Medulla oblongata (tissue), 1 donor: ENCODE measurements at regions not wholly inside any gene's neighbourhood (a gene's known extent, or its start where the extent isn't known, plus 50 kb on each side); places are given as distances from the start of the nearest gene placed in this dataset.

Source experiments
- DNase-seq: peaks from one replicate; pipeline ENCODE4 v3.0.0-alpha.2; 2015; ENCODE audit errors: extremely low spot score

- DNase-seq: no peak
Observed at GRCh38 chr5:73311291-73312110, 137.1 kb downstream of the FOXD1 start.

DNA sequence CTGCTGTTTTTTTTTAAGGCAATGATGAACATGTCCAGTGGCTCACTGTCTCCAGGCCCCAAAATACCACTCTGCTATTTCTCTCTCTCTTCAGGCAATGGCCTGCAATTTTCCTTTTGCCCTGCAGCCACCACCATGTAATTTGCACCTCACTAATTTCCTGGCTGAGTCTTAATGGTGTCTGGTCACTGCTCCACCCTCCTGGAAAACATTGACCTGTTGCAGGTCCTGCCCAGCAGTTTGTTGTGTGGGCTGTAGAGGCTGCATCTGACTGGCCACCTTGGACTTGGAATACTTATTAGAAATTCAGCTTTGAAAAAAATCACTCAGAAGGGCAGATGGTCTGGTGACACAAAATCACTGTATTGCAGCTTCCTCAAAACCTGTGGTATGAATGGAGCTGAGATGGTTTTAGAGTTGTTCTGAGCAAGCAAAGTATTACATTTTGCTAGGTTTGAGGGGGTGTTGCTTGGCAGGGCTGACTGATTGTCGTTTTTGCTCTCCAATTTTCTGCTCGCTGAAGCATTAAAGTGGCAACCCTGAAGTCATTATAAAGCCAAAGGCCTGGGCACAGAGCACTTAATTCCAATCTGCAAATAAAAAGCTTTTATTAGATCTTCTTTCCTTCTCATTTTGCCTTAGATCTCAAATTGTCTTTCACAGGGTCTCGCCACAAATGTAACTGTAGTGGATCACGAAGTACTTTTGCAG lies 134.8 kb downstream of the TMEM174 start:
- no peak for DNase-seq

DNA sequence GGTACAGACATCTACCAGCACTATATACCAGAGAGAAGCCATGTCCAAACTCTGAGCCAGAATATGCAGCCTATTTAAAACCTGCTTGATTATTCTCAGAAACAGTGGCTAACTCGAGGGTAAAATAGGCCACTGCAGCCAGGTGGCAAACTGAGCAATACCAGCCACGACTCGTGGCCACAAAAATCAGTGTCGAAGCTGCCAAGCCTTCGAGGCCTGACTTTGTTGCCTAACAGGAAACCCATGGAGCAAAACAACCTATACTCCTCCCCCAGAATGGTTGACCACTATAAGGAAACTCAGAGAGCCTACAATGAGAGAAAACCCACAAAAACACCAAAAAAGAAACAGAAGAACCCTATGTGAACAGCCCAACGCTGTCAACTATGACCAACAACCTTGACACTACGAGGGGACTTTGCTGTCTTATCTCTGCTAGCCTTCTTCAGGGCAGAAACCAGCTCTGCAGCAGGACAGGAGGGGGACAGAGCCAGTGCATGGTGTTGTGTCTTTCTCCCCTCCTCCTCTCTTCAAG lies 133.8 kb downstream of the TMEM174 start:
- no peak for DNase-seq

DNA sequence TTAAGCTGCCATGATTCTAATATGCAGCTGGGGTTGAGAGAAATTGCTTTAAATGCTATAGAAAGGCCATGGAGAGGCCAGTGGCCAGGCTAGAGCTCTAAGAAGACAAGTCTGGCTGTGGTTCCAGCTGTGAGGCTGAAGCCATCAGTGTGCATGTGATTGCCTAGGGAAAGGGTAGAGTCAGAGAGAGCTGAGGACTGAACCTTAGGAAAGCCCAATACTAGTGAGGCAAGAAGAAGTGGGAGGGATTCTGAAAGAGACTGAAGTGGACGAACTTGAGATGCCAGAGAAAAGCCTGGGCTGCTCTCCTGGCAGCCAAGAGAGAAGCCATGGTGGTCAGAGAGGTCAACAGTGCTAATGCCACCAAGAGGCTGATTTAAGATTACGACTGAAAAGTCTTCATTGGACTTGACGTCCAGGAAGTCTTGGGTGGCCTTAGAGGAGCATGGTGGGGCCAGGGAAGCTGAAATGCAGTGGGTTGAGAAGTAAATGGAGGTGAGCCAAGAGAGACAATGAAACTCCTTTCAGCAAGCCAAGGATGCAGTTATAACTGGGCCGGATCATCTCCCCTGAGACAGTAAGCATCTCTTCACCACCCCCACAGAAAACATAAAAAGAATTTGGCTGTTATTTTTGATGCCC lies 133.2 kb downstream of the TMEM174 start:
- no peak for DNase-seq

- no peak for DNase-seq
Observed at GRCh38 chr5:73305386-73305785, 132.4 kb downstream of the TMEM174 start.

GRCh38 chr5:73304381-73304780 lies 131.4 kb downstream of the TMEM174 start:
- no peak for DNase-seq

- no peak for DNase-seq
Observed at GRCh38 chr5:73303148-73304079, 130.4 kb downstream of the TMEM174 start.

DNA sequence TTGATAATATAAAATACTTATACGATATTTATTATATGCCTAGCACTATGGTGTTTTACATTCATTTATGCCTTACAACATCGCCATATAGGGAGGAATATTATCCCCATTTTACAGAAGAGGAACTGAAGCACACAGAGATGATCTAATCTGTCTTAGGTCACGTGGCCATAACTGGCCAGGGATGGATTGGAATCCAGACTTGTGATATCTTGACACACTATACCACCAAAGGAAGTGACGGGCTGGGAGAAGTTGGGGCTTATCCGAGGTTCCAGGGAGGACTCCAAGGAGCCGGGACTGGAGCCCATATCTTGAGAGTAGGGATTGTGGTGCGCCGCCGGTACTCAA lies 129.8 kb downstream of the TMEM174 start:
- no peak for DNase-seq

- DNase-seq: no peak
Observed at GRCh38 chr5:73301208-73301901, 128.4 kb downstream of the TMEM174 start.

DNA sequence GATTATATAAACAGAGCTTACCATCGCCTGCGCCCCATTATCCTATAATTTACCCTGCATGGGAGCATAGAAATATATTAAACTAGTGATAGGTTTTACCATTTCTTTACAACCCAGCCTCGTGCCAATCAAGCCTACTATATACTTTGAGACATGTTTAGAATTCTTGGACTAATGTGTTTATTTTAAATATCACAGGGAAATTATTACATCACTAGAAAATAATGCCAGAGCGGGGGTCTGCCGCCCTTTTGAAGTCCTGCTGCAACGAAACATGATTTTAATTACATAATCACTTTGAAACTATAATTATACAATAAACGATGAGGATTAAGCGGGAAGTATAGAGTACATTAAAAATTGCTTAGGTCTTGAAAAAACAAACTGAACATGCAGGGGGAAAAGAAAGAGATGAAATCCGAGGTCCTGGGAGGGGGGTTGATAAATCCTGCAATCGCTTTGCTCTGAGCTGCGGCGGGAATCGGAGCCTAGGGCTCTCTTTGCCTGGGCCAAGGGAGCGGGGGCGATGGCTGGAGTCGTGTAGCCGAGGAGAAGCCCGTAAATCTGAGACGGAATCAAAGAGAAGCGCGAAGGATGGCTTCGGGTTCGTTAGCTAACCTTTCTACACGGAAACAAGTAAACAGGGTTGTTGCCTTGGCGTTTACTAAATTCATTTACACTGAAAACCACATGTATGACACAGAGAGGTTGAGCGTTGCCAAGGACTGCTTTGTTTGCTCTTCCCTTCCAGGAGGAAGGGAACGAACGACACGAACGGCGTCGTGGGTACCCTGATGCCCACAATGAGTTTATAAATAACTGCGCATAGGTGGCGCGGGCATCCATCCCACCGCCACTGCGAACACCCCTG lies 127.6 kb downstream of the TMEM174 start:
- no peak for DNase-seq

GRCh38 chr5:73299665-73300336 lies 126.8 kb downstream of the TMEM174 start:
- DNase-seq: no peak

- DNase-seq: no peak
Observed at GRCh38 chr5:73298772-73299630, 126.0 kb downstream of the TMEM174 start.

GRCh38 chr5:73298251-73298771 lies 125.3 kb downstream of the TMEM174 start:
- DNase-seq: no peak

DNA sequence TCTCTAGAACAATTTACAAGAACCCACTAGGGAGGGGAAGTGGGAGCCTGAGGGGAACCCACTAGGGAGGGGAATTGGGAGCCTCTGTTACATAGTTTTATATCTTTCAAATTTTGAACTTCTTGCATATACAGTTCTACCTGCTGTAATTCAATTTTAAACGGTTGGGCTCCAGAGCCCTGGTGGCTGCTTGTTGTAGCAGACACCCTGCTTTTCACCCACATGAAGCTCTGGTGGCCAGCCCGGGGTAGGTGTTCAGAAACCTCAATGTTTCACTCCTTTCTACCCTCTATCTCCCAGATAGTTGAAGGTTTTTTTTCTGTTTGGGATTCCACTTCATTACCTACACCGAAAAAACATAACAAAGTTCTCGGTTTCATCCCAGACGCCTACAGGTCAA lies 124.4 kb downstream of the TMEM174 start:
- DNase-seq: no peak

GRCh38 chr5:73296772-73297171 lies 123.8 kb downstream of the TMEM174 start:
- DNase-seq: no peak

GRCh38 chr5:73295921-73296320 lies 122.9 kb downstream of the TMEM174 start:
- DNase-seq: no peak

DNA sequence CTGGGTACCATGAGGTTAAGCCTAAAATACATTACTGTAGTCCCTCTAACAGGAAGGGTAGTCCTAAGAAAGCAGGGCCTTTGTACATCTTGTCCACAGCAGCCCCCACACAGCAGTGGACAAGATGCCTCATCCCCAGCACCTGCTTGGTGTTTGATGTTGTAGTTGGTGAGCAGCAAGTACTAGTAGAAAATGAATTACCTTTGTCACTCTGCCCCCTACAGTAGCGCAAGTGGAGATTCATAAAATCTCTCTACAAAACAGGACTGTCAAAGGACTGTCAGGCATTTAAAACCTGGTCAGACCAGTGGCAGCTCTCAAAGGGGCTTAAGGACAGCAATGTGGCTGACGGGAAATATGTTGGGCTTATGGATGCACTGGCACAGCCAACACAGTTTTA lies 122.5 kb downstream of the TMEM174 start:
- no peak for DNase-seq

GRCh38 chr5:73292816-73293459 lies 119.9 kb downstream of the TMEM174 start:
- DNase-seq: no peak
